Small intestine (tissue), 7 donors: ENCODE measurements at regions not wholly inside any gene's neighbourhood (a gene's known extent, or its start where the extent isn't known, plus 50 kb on each side); places are given as distances from the start of the nearest gene placed in this dataset.

Experiments
- DNase-seq, 2 donors: peaks; one replicate each; pipeline versions ENCODE4 v3.0.0 to v3.0.0-alpha.2; 2013
- FAIRE-seq: peaks from 2 replicates; lab custom pipeline; 2012; peaks lifted over from hg19 to GRCh38; lab: Jason Lieb, UNC
- H3K27ac ChIP-seq, 3 donors: one replicate each; pipeline ENCODE4 v1.5.1; 2013; ENCODE audit warnings: low read length in 2 of 3, mild to moderate bottlenecking in 2 of 3, control low read depth in 1 of 3, inconsistent platforms in 1 of 3, low read depth in 1 of 3, moderate library complexity in 1 of 3
- H3K27me3 ChIP-seq, 3 donors: one replicate each; pipeline ENCODE4 v1.6.1; 2013; ENCODE audit warnings: low read length in 3 of 3, inconsistent platforms in 1 of 3; ENCODE audit not compliant: control insufficient read depth in 3 of 3, insufficient read depth in 3 of 3
- H3K36me3 ChIP-seq, 3 donors: one replicate each; pipeline ENCODE4 v1.6.1; 2013; ENCODE audit warnings: low read length in 3 of 3, inconsistent platforms in 1 of 3, low read depth in 1 of 3, mild to moderate bottlenecking in 1 of 3, moderate library complexity in 1 of 3; ENCODE audit not compliant: control insufficient read depth in 3 of 3, insufficient read depth in 2 of 3
- H3K4me1 ChIP-seq, 3 donors: one replicate each; pipeline ENCODE4 v1.6.1; 2013; ENCODE audit warnings: low read length in 2 of 3, inconsistent platforms in 1 of 3, low read depth in 1 of 3, mild to moderate bottlenecking in 1 of 3, moderate library complexity in 1 of 3; ENCODE audit not compliant: control insufficient read depth in 3 of 3, insufficient read depth in 2 of 3
- H3K4me3 ChIP-seq, 3 donors: one replicate each; pipeline ENCODE4 v1.5.1; 2013; ENCODE audit warnings: low read length in 3 of 3, control low read depth in 1 of 3, inconsistent platforms in 1 of 3, low read depth in 1 of 3, mild to moderate bottlenecking in 1 of 3, moderate library complexity in 1 of 3
- H3K9me3 ChIP-seq, 2 donors: one replicate each; pipeline ENCODE4 v1.6.1; 2013; ENCODE audit warnings: low read depth in 1 of 2, low read length in 1 of 2; ENCODE audit not compliant: control insufficient read depth in 2 of 2, insufficient read depth in 1 of 2
- WGBS, 3 donors: extraction: QIAGEN DNeasy Blood & Tissue Kit; methylation state at CpG; one replicate each; pipeline ENCODE4 v1.1.7; 2013; 5-methylcytosine and 5-hydroxymethylcytosine counted together
- donor health status: healthy with polysubstance abuse.
- donor health status: control.
- donor health status: control.
- donor health status: Bipolar disorder and iron deficiency.
- donor health status: healthy.

- Histone ChIP-seq H3K4me1 (no peaks in the 10 kb centered on the region), H3K27me3 (no peaks in the 10 kb centered on the region), H3K9me3 (no peaks in the 10 kb centered on the region), H3K36me3 (no peaks in the 10 kb centered on the region), H3K4me3 (no peak overlapping the region), H3K27ac (no peak overlapping the region)
- no peak for DNase-seq
- no peak for FAIRE-seq
- WGBS, 3 donors, result 53 to 66% (median 54%) methylated on average over 10 of the region's 10 CpGs
Observed at GRCh38 chr16:77556201-77556873, 121.5 kb upstream of the ADAMTS18 start.

GRCh38 chr16:77557385-77557784 lies 122.6 kb upstream of the ADAMTS18 start:
- 16 to 46% (median 34%) methylated on average over 2 of the region's 2 CpGs for WGBS, 3 donors
- DNase-seq (no peak), FAIRE-seq (no peak)
- Histone ChIP-seq H3K27me3 (no peaks in the 10 kb centered on the region), H3K9me3 (no peaks in the 10 kb centered on the region), H3K36me3 (no peaks in the 10 kb centered on the region), H3K4me1 (no peaks in the 10 kb centered on the region), H3K27ac (no peak overlapping the region), H3K4me3 (no peak overlapping the region)

DNA sequence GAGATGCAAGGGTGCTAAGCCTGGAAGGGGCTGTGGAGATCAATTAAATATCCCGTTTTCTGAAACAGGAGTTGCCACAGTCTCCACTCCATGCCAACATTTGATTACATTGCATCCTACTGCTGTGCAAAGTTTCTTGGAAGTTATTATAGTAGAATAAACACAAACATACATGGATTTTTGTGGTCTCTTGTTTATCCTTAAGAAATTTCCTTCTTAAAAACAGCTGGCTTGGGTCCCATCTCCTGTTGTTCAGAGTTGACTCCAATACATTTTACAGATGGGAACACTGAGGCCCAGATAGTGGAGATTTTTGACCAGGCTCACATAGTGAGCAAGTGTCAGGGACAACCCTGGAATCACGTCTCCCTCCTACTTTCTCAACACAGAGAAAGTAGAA lies 124.0 kb upstream of the ADAMTS18 start:
- H3K4me1 ChIP-seq, result no peaks in the 10 kb centered on the region
- H3K9me3 ChIP-seq, result no peaks in the 10 kb centered on the region
- H3K27ac ChIP-seq, result no peak overlapping the region
- no peak for FAIRE-seq
- H3K36me3 ChIP-seq, result no peaks in the 10 kb centered on the region
- no peak overlapping the region for H3K4me3 ChIP-seq
- no peak for DNase-seq
- WGBS, 3 donors, result 68 to 75% (median 72%) methylated on average over 2 of the region's 2 CpGs
- no peaks in the 10 kb centered on the region for H3K27me3 ChIP-seq

DNA sequence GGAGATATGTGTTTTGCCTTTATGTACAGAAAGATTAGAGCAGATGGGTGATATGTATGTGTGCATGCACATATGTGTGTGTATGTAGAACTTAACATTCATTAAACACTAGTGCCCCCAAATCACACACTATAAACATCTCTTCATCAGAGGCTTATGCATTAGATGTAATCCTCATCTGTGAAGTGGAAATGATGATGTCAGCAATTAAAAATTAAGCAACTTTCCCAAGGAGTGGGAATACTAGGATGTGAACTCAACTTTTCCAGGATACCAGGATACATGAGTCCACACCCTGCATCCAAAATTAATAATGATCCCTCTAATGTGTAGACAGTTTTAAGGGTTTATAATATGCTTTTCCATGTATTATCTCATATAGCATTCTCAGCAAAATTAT lies 127.7 kb upstream of the ADAMTS18 start:
- no peaks in the 10 kb centered on the region for H3K9me3 ChIP-seq
- H3K27ac ChIP-seq, result no peak overlapping the region
- FAIRE-seq (no peak), DNase-seq (no peak)
- no peaks in the 10 kb centered on the region for H3K4me1 ChIP-seq
- no peak overlapping the region for H3K4me3 ChIP-seq
- no peaks in the 10 kb centered on the region for H3K36me3 ChIP-seq
- H3K27me3 ChIP-seq, result no peaks in the 10 kb centered on the region

- Histone ChIP-seq H3K27me3 (no peaks in the 10 kb centered on the region), H3K4me1 (no peaks in the 10 kb centered on the region), H3K36me3 (no peaks in the 10 kb centered on the region), H3K27ac (no peak overlapping the region), H3K4me3 (no peak overlapping the region), H3K9me3 (no peaks in the 10 kb centered on the region)
- FAIRE-seq (no peak), DNase-seq (no peak)
- 46 to 54% (median 50%) methylated on average over 5 of the region's 5 CpGs for WGBS, 3 donors
Observed at GRCh38 chr16:77564791-77565390, 130.1 kb upstream of the ADAMTS18 start.

GRCh38 chr16:77569406-77569805 lies 134.6 kb upstream of the ADAMTS18 start:
- H3K27me3 ChIP-seq, result no peaks in the 10 kb centered on the region
- FAIRE-seq, result no peak
- H3K9me3 ChIP-seq, result no peaks in the 10 kb centered on the region
- no peak overlapping the region for H3K4me3 ChIP-seq
- no peaks in the 10 kb centered on the region for H3K4me1 ChIP-seq
- no peaks in the 10 kb centered on the region for H3K36me3 ChIP-seq
- DNase-seq, result no peak
- H3K27ac ChIP-seq, result no peak overlapping the region
- 43 to 46% (median 45%) methylated on average over 5 of the region's 5 CpGs for WGBS, 3 donors

GRCh38 chr16:77570574-77570973 lies 135.7 kb upstream of the ADAMTS18 start:
- Histone ChIP-seq H3K4me3 (no peak overlapping the region), H3K36me3 (no peaks in the 10 kb centered on the region), H3K4me1 (no peaks in the 10 kb centered on the region), H3K27me3 (no peaks in the 10 kb centered on the region), H3K9me3 (no peaks in the 10 kb centered on the region), H3K27ac (no peak overlapping the region)
- no peak for FAIRE-seq
- DNase-seq, result no peak
- 59 to 94% (median 88%) methylated on average over 1 of the region's 1 CpG for WGBS, 3 donors

- FAIRE-seq (no peak), DNase-seq (no peak)
- H3K9me3 ChIP-seq, result no peaks in the 10 kb centered on the region
- no peaks in the 10 kb centered on the region for H3K36me3 ChIP-seq
- no peak overlapping the region for H3K27ac ChIP-seq
- WGBS, 3 donors, result 23 to 37% (median 35%) methylated on average over 4 of the region's 4 CpGs
- no peaks in the 10 kb centered on the region for H3K27me3 ChIP-seq
- H3K4me3 ChIP-seq, result no peak overlapping the region
- H3K4me1 ChIP-seq, result no peaks in the 10 kb centered on the region
Observed at GRCh38 chr16:77571115-77571862, 136.5 kb upstream of the ADAMTS18 start.
